Transverse colon (tissue), 4 donors: ENCODE measurements at regions not wholly inside any gene's neighbourhood (a gene's known extent, or its start where the extent isn't known, plus 50 kb on each side); places are given as distances from the start of the nearest gene placed in this dataset.

Experiments used
- DNase-seq: peaks from one replicate; pipeline ENCODE4 v3.0.0-alpha.2; 2019
- H3K27ac ChIP-seq, 4 donors: fragments of 200-600 bp; sonication (generic); 2 replicates each; pipeline ENCODE4 v1.5.1; 2016 to 2018; ENCODE audit warnings: inconsistent platforms in 4 of 4
- H3K27me3 ChIP-seq: fragments of 200-600 bp; sonication (generic); 2 replicates; pipeline ENCODE4 v1.5.1; 2017; ENCODE audit warnings: inconsistent platforms
- H3K36me3 ChIP-seq, 4 donors: fragments of 200-600 bp; sonication (generic); 2 replicates each; pipeline ENCODE4 v1.5.1; 2017 to 2019; ENCODE audit warnings: inconsistent platforms in 4 of 4
- H3K4me1 ChIP-seq, 4 donors: fragments of 200-600 bp; sonication (generic); 2 replicates each; pipeline ENCODE4 v1.5.1; 2017 to 2020; ENCODE audit warnings: inconsistent platforms in 4 of 4
- H3K4me3 ChIP-seq, 4 donors: fragments of 200-600 bp; sonication (generic); 1 replicate in 1 of 4; 2 replicates in 3 of 4; pipeline versions ENCODE4 v1.5.1 to v1.6.1; 2017 to 2019; ENCODE audit warnings: inconsistent platforms in 4 of 4
- H3K9me3 ChIP-seq, 2 donors: fragments of 200-600 bp; sonication (generic); 2 replicates each; pipeline ENCODE4 v1.5.1; 2017 to 2019; ENCODE audit warnings: inconsistent platforms in 2 of 2
- CTCF ChIP-seq, 5 experiments: fragments of 200-600 bp in 3 of 5; fragments of 450-650 bp in 2 of 5; sonication (generic) in 3 of 5; IDR thresholded peaks; 1 replicate in 2 of 5; 2 replicates in 3 of 5; pipeline ENCODE4 v1.5.1; 2016 to 2017; ENCODE audit warnings: antibody characterized with exemption in 5 of 5, inconsistent platforms in 3 of 5, mild to moderate bottlenecking in 2 of 5, moderate library complexity in 1 of 5
- EP300 ChIP-seq: sonication (generic); formaldehyde crosslinking; IDR thresholded peaks from one replicate; pipeline ENCODE4 v1.6.1; 2017; ENCODE audit warnings: antibody characterized with exemption, low read depth
- POLR2A ChIP-seq: fragments of 450-650 bp; IDR thresholded peaks from one replicate; pipeline ENCODE4 v1.6.1; 2016; ENCODE audit warnings: antibody characterized with exemption, mild to moderate bottlenecking, moderate library complexity
- POLR2AphosphoS5 ChIP-seq, 3 donors: sonication (generic); formaldehyde crosslinking; IDR thresholded peaks; one replicate each; pipeline ENCODE4 v1.6.1; 2016; ENCODE audit warnings: antibody characterized with exemption in 3 of 3
- WGBS, 2 donors: methylation state at CpG; one replicate each; pipeline ENCODE4 v1.1.5; 2018; ENCODE audit warnings: low coverage in 1 of 2; 5-methylcytosine and 5-hydroxymethylcytosine counted together
- in situ Hi-C, 4 donors: fragments of 200-750 bp; cut with MboI; loops; one replicate each; pipeline versions ENCODE4 v1.15.0 to v1.15.1; 2017; ENCODE audit warnings: low sequenced_read_pairs in 3 of 4, low pct_ligation_motif_present in 1 of 4, low pct_unique_long_range_greater_than_20kb in 1 of 4
- intact Hi-C: fragments of 100-400 bp; cut with DNase I; formaldehyde crosslinking; loops from one replicate; pipeline ENCODE4 v1.15.1; 2023; ENCODE audit warnings: low total_unique reads

- intact Hi-C loops = loop anchor here (10.0 kb wide), 1 partner anchor 126 kb away; no protein-coding TSS in a partner anchor
- in situ Hi-C loops = loop anchor here in 1 of 4 donors (10.0 kb wide), 1 partner anchor 124 kb away; the partner anchor contains the start of gene NLRP1
- no peak overlapping the region for H3K4me3 ChIP-seq
- H3K4me1 ChIP-seq = no peaks in the 10 kb centered on the region
- no peak for TF ChIP-seq POLR2A
- no peak for TF ChIP-seq CTCF (IDR thresholded peaks at IDR 0.05)
- no peak for TF ChIP-seq POLR2AphosphoS5 (IDR thresholded peaks at IDR 0.05)
- no peak for TF ChIP-seq EP300
- H3K27ac ChIP-seq = no peak overlapping the region
- DNase-seq = no peak
- no peaks in the 10 kb centered on the region for H3K36me3 ChIP-seq
- H3K27me3 ChIP-seq = peaks cover 21% of the 10 kb centered on the region
- H3K9me3 ChIP-seq = no peaks in the 10 kb centered on the region
These were observed 124.0 kb upstream of the NLRP1 start for GRCh38 chr17:5708344-5708743.

GRCh38 chr17:5711344-5711743 lies 127.0 kb upstream of the NLRP1 start:
- DNase-seq = no peak
- Histone ChIP-seq H3K27ac (no peak overlapping the region), H3K4me1 (no peaks in the 10 kb centered on the region), H3K9me3 (no peaks in the 10 kb centered on the region), H3K27me3 (peaks cover 21% of the 10 kb centered on the region), H3K4me3 (no peak overlapping the region), H3K36me3 (no peaks in the 10 kb centered on the region)
- intact Hi-C loops = no loop called here
- in situ Hi-C loops = loop anchor here in 1 of 4 donors (10.0 kb wide), 1 partner anchor 107 kb away; no protein-coding TSS in a partner anchor
- WGBS, 2 donors = 55 to 59% methylated on average over 2 to 8 of the region's 8 CpGs
- TF ChIP-seq CTCF (IDR thresholded peaks at IDR 0.05) (no peak), EP300 (no peak), POLR2AphosphoS5 (IDR thresholded peaks at IDR 0.05) (no peak), POLR2A (no peak)

- no peaks in the 10 kb centered on the region for H3K9me3 ChIP-seq
- no peak overlapping the region for H3K27ac ChIP-seq
- H3K36me3 ChIP-seq = no peaks in the 10 kb centered on the region
- intact Hi-C loops = no loop called here
- in situ Hi-C loops = loop anchor here in 1 of 4 donors (10.0 kb wide), 1 partner anchor 110 kb away; no protein-coding TSS in a partner anchor
- no peaks in the 10 kb centered on the region for H3K4me1 ChIP-seq
- WGBS, 2 donors = 94 to 100% methylated on average over 5 to 9 of the region's 9 CpGs
- H3K4me3 ChIP-seq = no peak overlapping the region
- H3K27me3 ChIP-seq = peaks cover 43% of the 10 kb centered on the region
- TF ChIP-seq POLR2AphosphoS5 (IDR thresholded peaks at IDR 0.05) (no peak), CTCF (IDR thresholded peaks at IDR 0.05) (no peak), EP300 (no peak), POLR2A (no peak)
- no peak for DNase-seq
These were observed 130.7 kb upstream of the NLRP1 start for GRCh38 chr17:5714993-5715392.

- Histone ChIP-seq H3K4me1 (no peaks in the 10 kb centered on the region), H3K36me3 (no peaks in the 10 kb centered on the region), H3K27me3 (peaks cover 46% of the 10 kb centered on the region), H3K27ac (no peak overlapping the region), H3K9me3 (no peaks in the 10 kb centered on the region), H3K4me3 (no peak overlapping the region)
- intact Hi-C loops (no loop called here), in situ Hi-C loops (loop anchor here in 1 of 4 donors (10.0 kb wide), 1 partner anchor 111 kb away; no protein-coding TSS in a partner anchor)
- TF ChIP-seq EP300 (no peak), POLR2AphosphoS5 (IDR thresholded peaks at IDR 0.05) (no peak), POLR2A (no peak), CTCF (IDR thresholded peaks at IDR 0.05) (no peak)
- DNase-seq = no peak
- 74 to 80% methylated on average over 2 to 8 of the region's 8 CpGs for WGBS, 2 donors
These were observed 131.2 kb upstream of the NLRP1 start for GRCh38 chr17:5715478-5715877.
